ENCODE measurements at regions not wholly inside any gene's neighbourhood (a gene's known extent, or its start where the extent isn't known, plus 50 kb on each side); places are given as distances from the start of the nearest gene placed in this dataset.

GRCh38 chrX:113651306-113651705 is 810.7 kb upstream of the AMOT start:
- ChIA-PET CTCF (no interaction called here), POLR2A (no interaction called here)
- ATAC-seq (ENCODE audit: low read depth) (no peak), DNase-seq (no peak)
- H3K27me3 Mint-ChIP-seq = no peaks in the 10 kb centered on the region
- H3K4me3 Mint-ChIP-seq = no peak overlapping the region
- intact Hi-C loops (cut with micrococcal nuclease) = no loop called here
- no peak overlapping the region for H3K27ac Mint-ChIP-seq
- TF ChIP-seq, protein P1, sequence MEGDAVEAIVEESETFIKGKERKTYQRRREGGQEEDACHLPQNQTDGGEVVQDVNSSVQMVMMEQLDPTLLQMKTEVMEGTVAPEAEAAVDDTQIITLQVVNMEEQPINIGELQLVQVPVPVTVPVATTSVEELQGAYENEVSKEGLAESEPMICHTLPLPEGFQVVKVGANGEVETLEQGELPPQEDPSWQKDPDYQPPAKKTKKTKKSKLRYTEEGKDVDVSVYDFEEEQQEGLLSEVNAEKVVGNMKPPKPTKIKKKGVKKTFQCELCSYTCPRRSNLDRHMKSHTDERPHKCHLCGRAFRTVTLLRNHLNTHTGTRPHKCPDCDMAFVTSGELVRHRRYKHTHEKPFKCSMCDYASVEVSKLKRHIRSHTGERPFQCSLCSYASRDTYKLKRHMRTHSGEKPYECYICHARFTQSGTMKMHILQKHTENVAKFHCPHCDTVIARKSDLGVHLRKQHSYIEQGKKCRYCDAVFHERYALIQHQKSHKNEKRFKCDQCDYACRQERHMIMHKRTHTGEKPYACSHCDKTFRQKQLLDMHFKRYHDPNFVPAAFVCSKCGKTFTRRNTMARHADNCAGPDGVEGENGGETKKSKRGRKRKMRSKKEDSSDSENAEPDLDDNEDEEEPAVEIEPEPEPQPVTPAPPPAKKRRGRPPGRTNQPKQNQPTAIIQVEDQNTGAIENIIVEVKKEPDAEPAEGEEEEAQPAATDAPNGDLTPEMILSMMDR (IDR thresholded peaks at IDR 0.05) = no peak
- no peaks in the 10 kb centered on the region for H3K4me1 Mint-ChIP-seq
- no peaks in the 10 kb centered on the region for H3K36me3 Mint-ChIP-seq (ENCODE audit: low read depth)
- H3K9me3 Mint-ChIP-seq = no peaks in the 10 kb centered on the region

GRCh38 chrX:113644426-113644825 is 803.8 kb upstream of the AMOT start:
- Mint-ChIP-seq H3K36me3 (ENCODE audit: low read depth) (no peaks in the 10 kb centered on the region), H3K27me3 (no peaks in the 10 kb centered on the region), H3K4me1 (no peaks in the 10 kb centered on the region), H3K4me3 (no peak overlapping the region), H3K9me3 (no peaks in the 10 kb centered on the region), H3K27ac (no peak overlapping the region)
- CTCF ChIA-PET = no interaction called here
- POLR2A ChIA-PET = no interaction called here
- DNase-seq = no peak
- TF ChIP-seq, protein P1 (IDR thresholded peaks at IDR 0.05) = no peak
- intact Hi-C loops (cut with micrococcal nuclease) = no loop called here
- ATAC-seq (ENCODE audit: low read depth) = no peak

DNA sequence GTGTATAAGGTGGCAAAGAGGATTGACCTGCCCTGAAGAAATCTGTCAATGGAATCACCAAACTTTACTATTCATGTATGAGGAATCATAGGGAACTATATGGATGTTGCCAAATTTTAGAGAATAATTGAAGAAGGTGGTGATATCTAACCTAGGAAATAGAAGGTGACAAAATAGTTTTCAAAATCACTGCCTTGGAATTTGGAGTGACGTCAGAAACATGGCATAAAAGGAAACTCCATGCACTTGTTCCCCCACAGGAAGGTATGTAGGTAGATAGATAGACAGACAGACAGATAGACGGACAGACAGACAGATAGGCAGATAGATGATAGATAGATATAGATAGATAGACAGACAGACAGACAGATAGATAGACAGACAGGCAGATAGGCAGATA is 793.9 kb upstream of the AMOT start:
- H3K36me3 Mint-ChIP-seq (ENCODE audit: low read depth) = no peaks in the 10 kb centered on the region
- ChIA-PET CTCF (no interaction called here), POLR2A (no interaction called here)
- TF ChIP-seq, protein P1 (IDR thresholded peaks at IDR 0.05) = no peak
- intact Hi-C loops (cut with micrococcal nuclease) = no loop called here
- no peaks in the 10 kb centered on the region for H3K27me3 Mint-ChIP-seq
- no peaks in the 10 kb centered on the region for H3K4me1 Mint-ChIP-seq
- no peak overlapping the region for H3K27ac Mint-ChIP-seq
- H3K4me3 Mint-ChIP-seq = no peak overlapping the region
- no peak for ATAC-seq (ENCODE audit: low read depth)
- H3K9me3 Mint-ChIP-seq = no peaks in the 10 kb centered on the region
- DNase-seq = no peak

DNA sequence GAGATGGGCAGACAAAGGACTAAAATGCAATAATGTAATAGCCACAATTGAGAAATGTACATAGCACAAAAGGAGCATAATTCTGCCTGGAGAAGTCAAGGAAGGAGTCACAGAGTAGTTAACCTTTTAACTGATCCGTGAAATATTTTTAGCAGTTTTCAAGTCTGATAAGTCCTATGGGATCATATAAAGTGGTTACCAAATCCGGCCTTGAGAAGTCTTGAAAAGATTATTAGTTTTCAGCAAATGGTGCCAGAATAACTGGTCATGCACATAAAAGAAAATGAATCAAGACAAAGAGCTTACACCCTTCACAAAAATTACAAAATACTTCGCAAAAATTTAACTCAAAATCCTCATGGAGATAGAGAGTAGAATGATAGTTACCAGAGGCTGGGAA is 788.7 kb upstream of the AMOT start:
- H3K4me3 Mint-ChIP-seq = no peak overlapping the region
- H3K4me1 Mint-ChIP-seq = no peaks in the 10 kb centered on the region
- CTCF ChIA-PET = no interaction called here
- H3K27me3 Mint-ChIP-seq = no peaks in the 10 kb centered on the region
- POLR2A ChIA-PET = no interaction called here
- TF ChIP-seq, protein P1 (IDR thresholded peaks at IDR 0.05) = no peak
- peaks cover 2% of the 10 kb centered on the region for H3K9me3 Mint-ChIP-seq
- DNase-seq (no peak), ATAC-seq (ENCODE audit: low read depth) (no peak)
- intact Hi-C loops (cut with micrococcal nuclease) = no loop called here
- no peaks in the 10 kb centered on the region for H3K36me3 Mint-ChIP-seq (ENCODE audit: low read depth)
- H3K27ac Mint-ChIP-seq = no peak overlapping the region

DNA sequence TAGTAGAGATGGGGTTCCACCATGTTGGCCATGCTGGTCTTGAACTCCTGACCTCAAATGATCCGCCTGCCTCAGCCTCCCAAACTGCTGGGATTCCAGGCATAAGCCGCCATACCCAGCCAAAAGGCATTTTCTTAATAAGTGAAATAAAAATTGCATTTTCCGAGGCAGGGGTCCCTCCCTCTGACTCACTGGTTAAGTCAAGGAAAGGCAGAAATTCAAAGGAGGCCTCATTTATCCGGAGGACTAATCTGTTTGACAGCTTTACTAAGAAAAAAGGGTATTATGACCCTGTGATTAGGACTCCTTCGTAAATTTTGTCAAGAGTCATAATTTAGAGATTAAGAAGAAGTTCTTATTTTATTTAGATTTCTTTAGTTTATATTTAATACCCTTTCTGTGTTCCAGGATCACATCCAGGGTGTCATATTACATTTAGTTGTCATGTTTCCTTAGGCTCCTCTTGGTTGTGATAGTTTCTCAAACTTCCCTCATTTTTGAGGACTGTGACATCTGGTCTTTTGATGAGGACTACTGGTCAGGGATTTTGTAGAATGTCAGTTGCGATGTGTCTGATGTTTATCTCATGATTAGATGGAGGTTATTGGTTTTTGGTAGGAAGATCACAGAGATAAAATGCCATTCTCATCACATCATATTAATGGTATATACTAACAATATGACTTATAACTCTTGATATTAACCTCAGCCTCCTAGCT is 753.7 kb upstream of the AMOT start:
- ChIA-PET CTCF (no interaction called here), POLR2A (no interaction called here)
- ATAC-seq (ENCODE audit: low read depth) (no peak), DNase-seq (no peak)
- H3K9me3 Mint-ChIP-seq = peaks cover 5% of the 10 kb centered on the region
- no peak overlapping the region for H3K27ac Mint-ChIP-seq
- H3K4me3 Mint-ChIP-seq = no peak overlapping the region
- no peaks in the 10 kb centered on the region for H3K27me3 Mint-ChIP-seq
- TF ChIP-seq, protein P1 (IDR thresholded peaks at IDR 0.05) = no peak
- peaks cover 4% of the 10 kb centered on the region for H3K4me1 Mint-ChIP-seq
- no peaks in the 10 kb centered on the region for H3K36me3 Mint-ChIP-seq (ENCODE audit: low read depth)
- intact Hi-C loops (cut with micrococcal nuclease) = no loop called here
